Stomach smooth muscle (tissue), 2 donors: ENCODE measurements at regions not wholly inside any gene's neighbourhood (a gene's known extent, or its start where the extent isn't known, plus 50 kb on each side); places are given as distances from the start of the nearest gene placed in this dataset.

Experiments
- H3K27ac ChIP-seq: one replicate; pipeline ENCODE4 v1.7.0; 2013; ENCODE audit warnings: mild to moderate bottlenecking, low read length, inconsistent platforms
- H3K27me3 ChIP-seq, 2 donors: one replicate each; pipeline ENCODE4 v1.7.0; 2013; ENCODE audit warnings: low read length in 2 of 2; ENCODE audit not compliant: insufficient read depth in 2 of 2, control insufficient read depth in 1 of 2
- H3K36me3 ChIP-seq, 2 donors: one replicate each; pipeline ENCODE4 v1.7.0; 2013; ENCODE audit warnings: low read length in 2 of 2; ENCODE audit not compliant: control insufficient read depth in 2 of 2, insufficient read depth in 2 of 2
- H3K4me1 ChIP-seq: one replicate; pipeline ENCODE4 v1.7.0; 2013; ENCODE audit warnings: low read length; ENCODE audit not compliant: control insufficient read depth, insufficient read depth
- H3K4me3 ChIP-seq, 2 donors: one replicate each; pipeline ENCODE4 v1.7.0; 2013; ENCODE audit warnings: low read length in 2 of 2
- H3K9ac ChIP-seq, 2 donors: one replicate each; pipeline ENCODE4 v1.7.0; 2013; ENCODE audit warnings: low read length in 2 of 2, mild to moderate bottlenecking in 1 of 2
- H3K9me3 ChIP-seq, 2 donors: one replicate each; pipeline ENCODE4 v1.7.0; 2013; ENCODE audit warnings: low read length in 2 of 2; ENCODE audit not compliant: control insufficient read depth in 2 of 2
- donor health status: healthy.
- donor health status: Pancreatic carcinoma.

DNA sequence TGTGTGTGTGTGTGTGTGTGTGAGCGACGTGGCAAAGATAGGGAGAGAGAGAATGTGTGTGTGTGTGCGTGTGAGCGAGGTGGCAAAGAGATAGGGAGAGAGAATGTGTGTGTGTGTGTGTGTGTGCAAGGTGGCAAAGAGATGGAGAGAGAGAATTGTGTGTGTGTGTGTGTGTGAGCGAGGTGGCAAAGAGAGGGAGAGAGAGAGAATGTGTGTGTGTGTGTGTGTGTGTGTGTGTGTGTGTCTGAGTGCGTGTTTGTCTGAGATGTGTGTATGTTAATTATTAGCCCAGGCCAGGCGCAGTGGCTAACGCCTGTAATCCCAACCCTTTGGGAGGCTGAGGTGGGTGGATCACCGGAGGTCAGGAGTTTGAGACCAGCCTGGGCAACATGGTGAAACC lies 154.6 kb upstream of the RGMA start:
- Histone ChIP-seq H3K4me3 (no peak overlapping the region), H3K27ac (no peak overlapping the region), H3K9me3 (no peaks in the 10 kb centered on the region), H3K9ac (no peak overlapping the region), H3K27me3 (no peaks in the 10 kb centered on the region), H3K36me3 (no peaks in the 10 kb centered on the region), H3K4me1 (peaks cover 6% of the 10 kb centered on the region)

DNA sequence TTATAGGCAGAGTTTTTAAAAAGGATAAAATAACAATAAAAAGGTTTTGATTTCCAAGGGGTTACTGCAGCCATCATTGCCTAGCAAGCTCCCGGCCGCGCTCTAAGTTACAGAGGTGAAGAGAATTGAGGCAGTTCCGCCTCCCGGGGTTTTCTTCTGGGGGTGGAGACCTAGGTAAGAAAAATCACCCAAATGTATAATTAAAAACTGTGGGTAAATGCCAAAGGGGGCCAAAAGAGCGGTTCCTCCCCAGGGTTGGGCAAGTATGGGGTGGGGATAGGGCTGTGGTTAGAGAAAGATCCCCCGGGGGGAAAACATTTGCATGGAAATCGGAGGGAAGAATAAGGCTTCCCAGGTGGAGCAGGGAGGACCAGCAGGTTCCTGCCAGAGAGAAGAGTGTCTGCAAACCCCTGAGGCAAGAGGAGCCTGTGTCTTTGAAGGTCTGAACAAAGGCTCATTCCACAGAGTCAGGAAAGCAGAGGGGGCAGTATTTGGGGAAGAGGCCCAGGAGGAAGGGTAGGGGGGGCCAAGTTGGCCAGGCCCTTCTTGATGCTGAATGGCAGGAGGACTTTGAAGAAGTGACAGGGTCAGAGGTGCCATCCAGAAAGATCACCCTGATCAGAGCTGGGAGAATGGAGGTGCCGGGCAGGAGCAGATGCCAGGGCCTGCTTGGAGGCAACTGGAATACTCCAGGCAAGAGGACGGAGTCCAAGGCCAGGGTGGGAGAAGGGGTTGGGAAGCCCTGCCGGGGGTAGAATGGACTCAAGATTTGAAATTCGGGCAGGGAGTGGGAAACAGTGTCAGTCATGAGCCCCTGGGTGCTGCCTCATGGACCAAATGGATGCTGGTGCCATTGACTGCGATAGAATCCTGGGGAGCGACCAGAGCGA lies 152.9 kb upstream of the RGMA start:
- no peak overlapping the region for H3K27ac ChIP-seq
- H3K9ac ChIP-seq, result no peak overlapping the region
- H3K4me3 ChIP-seq, result no peak overlapping the region
- H3K27me3 ChIP-seq, result no peaks in the 10 kb centered on the region
- no peaks in the 10 kb centered on the region for H3K36me3 ChIP-seq
- H3K9me3 ChIP-seq, result no peaks in the 10 kb centered on the region
- peaks cover 6% of the 10 kb centered on the region for H3K4me1 ChIP-seq

DNA sequence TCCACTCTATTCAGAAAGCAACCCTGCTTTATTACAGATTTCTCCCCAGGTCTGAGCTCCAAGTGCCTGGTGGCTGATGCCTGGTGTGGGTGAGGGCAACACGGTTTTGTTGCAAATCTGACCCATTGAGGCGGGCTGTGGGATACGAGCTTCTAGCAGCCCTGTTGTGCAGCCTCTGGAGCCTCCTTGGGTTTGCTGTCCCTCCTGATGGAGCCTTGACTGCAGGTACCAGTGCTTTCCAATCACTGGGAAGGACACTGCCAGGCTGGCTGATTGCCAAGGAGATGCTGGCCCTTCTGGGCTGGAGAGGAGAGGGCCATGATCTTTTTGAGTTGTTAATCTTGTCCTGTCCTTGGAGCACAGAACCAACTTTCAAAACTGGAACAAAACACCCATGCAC lies 151.0 kb upstream of the RGMA start:
- Histone ChIP-seq H3K4me3 (no peak overlapping the region), H3K36me3 (no peaks in the 10 kb centered on the region), H3K4me1 (no peaks in the 10 kb centered on the region), H3K9me3 (no peaks in the 10 kb centered on the region), H3K27ac (no peak overlapping the region), H3K9ac (no peak overlapping the region), H3K27me3 (no peaks in the 10 kb centered on the region)

DNA sequence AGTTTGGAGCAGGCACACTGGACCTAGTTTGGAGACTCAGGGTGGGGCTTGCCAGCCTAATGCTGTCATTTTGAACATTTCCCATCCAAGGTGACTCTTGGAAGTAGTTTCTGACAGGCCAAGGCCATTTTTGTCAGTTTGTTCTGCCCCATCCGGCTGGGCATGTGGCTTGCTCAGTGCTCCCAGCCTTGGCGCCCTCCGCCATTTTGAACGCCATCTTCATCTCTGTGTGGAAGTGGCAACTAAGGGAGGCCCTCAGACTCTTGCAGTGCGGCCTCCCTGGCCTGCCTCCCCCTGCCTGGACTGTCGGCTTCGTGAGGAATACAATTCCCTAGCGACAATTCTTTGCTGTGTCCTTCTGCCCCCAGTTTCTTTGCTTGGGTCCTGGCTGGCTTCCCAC lies 150.6 kb upstream of the RGMA start:
- Histone ChIP-seq H3K36me3 (no peaks in the 10 kb centered on the region), H3K27ac (no peak overlapping the region), H3K4me3 (no peak overlapping the region), H3K9me3 (no peaks in the 10 kb centered on the region), H3K9ac (no peak overlapping the region), H3K4me1 (no peaks in the 10 kb centered on the region), H3K27me3 (no peaks in the 10 kb centered on the region)

DNA sequence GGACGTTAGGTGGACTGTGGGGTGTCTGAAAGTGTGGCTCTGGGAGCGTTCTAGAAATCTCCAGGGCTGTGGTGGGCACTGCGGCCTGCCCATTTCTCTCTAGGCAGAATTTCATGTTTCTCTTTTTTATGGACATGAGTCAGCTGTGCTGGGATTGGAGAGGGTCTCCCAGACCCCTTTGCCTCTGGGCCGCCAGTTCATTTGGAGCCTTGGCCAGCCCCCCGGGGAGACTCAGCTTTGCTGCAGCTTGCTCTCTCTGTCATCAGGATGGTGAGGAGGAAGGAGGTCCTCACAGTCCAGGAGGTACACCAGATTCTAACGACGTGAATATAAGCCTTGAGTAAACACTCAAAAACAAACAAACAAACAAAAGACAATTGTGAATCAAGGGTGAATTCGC lies 149.6 kb upstream of the RGMA start:
- no peaks in the 10 kb centered on the region for H3K36me3 ChIP-seq

DNA sequence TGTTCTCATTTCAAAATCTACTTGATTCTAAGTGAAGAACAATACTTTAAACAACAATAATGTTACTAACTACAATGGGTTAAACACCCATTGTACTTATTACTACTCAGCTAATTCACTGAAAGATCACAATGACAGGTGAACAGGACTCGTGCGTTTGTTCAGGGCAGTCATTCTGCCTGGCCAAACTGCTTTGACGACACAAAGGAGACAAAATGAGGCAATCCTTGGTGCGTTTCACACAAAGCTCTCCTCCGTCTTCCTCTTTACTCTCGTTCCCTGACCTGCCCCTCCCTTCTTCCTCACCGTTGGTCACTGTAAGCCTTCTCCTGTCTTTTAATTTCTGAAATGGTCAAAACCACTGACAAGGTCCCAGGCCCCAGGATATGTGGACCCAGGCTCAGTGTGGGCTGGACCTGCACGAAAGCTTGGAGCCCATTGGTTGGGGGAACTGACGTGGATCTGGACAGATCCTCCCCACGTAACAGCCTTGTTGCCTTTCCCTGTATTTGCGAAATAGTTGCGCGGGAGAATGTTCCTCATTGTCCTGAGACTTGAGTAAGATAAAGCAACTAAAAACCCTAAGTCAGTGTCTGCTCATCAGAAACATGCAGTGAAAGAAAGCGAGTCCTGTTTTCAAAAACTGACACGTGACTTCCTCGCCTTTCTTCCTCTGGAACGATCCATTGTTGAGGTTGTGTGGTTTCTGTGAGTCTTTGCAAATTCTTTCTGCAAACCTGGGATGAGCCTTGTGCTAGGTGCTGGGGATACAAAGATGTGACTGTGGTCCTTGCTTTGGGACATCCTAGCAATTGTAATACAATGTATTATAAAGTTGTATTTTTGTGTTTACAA lies 147.1 kb upstream of the RGMA start:
- Histone ChIP-seq H3K4me1 (no peaks in the 10 kb centered on the region), H3K27me3 (no peaks in the 10 kb centered on the region), H3K36me3 (no peaks in the 10 kb centered on the region), H3K4me3 (no peak overlapping the region), H3K9ac (no peak overlapping the region), H3K27ac (no peak overlapping the region), H3K9me3 (no peaks in the 10 kb centered on the region)

More for the DNA sequence above, 149.6 kb upstream of the RGMA start:
- Histone ChIP-seq H3K9ac (no peak overlapping the region), H3K9me3 (no peaks in the 10 kb centered on the region), H3K4me1 (no peaks in the 10 kb centered on the region), H3K27me3 (no peaks in the 10 kb centered on the region), H3K27ac (no peak overlapping the region), H3K4me3 (no peak overlapping the region)

DNA sequence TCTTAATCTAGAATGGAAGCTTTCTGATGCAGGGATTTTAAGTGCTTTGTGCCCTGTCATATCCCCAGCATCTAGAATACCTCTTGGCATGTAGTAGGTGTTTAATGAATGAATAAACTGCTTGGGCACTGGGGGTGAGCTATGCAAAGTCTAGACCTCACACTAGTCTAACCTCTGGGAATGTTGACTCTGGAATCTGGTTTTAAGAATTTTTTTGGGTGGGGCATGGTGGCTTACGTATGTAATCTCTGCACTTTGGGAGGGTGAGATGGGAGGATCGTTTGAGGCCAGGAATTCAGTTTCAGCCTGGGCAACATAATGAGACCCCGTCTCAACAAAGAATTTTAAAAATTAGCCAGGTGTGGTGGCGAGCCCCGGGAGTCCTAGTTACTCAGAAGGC lies 146.3 kb upstream of the RGMA start:
- Histone ChIP-seq H3K9ac (no peak overlapping the region), H3K36me3 (no peaks in the 10 kb centered on the region), H3K27me3 (no peaks in the 10 kb centered on the region), H3K27ac (no peak overlapping the region), H3K4me1 (no peaks in the 10 kb centered on the region), H3K4me3 (no peak overlapping the region), H3K9me3 (no peaks in the 10 kb centered on the region)

DNA sequence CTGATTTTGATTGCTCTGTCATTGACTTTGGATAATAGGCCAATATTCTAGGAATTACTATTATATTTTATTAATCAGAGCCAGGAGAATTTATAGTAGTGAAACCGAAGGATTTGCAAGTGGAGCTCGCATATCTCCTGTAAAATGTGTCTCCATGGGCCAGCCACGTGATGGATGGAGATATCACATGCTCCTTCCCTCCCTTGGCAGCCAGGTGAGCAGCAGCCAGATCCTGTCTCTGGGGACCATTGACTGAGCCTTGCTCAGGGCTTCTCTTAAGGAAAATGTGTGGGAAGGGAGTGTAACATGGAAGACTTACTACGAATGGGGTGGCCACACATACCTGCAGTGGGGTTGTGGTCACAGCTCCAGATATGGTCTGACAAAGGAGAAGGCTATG lies 144.7 kb upstream of the RGMA start:
- H3K9me3 ChIP-seq, result no peaks in the 10 kb centered on the region
- no peaks in the 10 kb centered on the region for H3K27me3 ChIP-seq
- H3K36me3 ChIP-seq, result no peaks in the 10 kb centered on the region
- no peak overlapping the region for H3K27ac ChIP-seq
- H3K9ac ChIP-seq, result no peak overlapping the region
- no peak overlapping the region for H3K4me3 ChIP-seq
- no peaks in the 10 kb centered on the region for H3K4me1 ChIP-seq

DNA sequence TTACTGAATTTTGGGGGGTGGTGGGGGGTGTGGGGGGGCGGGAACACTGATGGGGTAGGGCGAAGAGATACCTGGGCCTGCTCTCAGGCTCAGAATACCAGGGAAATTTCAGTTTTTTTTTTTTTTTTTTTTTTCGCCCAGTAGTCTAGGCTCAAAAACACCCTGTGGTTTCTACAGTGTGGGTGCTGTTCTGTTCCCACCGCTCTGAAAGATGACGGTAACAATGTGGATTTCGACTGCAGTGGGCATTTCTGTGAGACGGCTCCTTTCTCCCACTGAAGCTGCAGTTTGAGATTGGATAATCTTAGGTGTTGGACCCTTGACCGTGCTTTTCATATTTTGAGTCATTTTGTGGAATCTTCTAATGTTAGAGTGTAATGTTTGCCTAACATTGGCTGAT lies 143.8 kb upstream of the RGMA start:
- no peaks in the 10 kb centered on the region for H3K9me3 ChIP-seq
- H3K9ac ChIP-seq, result no peak overlapping the region
- no peaks in the 10 kb centered on the region for H3K4me1 ChIP-seq
- no peak overlapping the region for H3K4me3 ChIP-seq
- H3K27ac ChIP-seq, result no peak overlapping the region
- H3K27me3 ChIP-seq, result no peaks in the 10 kb centered on the region
- H3K36me3 ChIP-seq, result no peaks in the 10 kb centered on the region

DNA sequence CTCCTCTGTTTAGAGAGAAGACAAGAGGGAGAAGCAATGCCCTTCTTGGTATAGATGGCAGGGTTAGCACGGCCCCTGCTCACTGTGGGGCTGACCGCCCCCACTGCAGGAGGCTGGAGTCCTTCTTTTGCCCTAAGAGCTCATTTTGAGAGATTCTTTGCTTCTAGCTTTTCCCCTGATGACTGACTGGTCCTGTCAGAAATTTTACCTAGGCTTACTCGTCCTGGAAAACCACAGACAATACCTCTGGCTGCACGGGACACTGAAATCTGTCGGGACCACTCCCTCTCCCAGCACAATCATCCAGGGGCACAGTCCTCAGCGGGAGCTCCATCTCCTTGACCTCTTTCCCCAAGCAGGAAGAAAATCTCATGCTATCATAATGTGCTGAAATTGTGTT lies 143.0 kb upstream of the RGMA start:
- H3K27ac ChIP-seq, result no peak overlapping the region

More for the DNA sequence above, 143.0 kb upstream of the RGMA start:
- Histone ChIP-seq H3K27me3 (no peaks in the 10 kb centered on the region), H3K9ac (no peak overlapping the region), H3K4me3 (no peak overlapping the region), H3K4me1 (no peaks in the 10 kb centered on the region), H3K9me3 (no peaks in the 10 kb centered on the region), H3K36me3 (no peaks in the 10 kb centered on the region)
